Activated CD4-positive, alpha-beta T cell treated with anti-CD3 and anti-CD28 coated beads, Interleukin-10, Interleukin-2, amounts not matched to agents 100 ng/mL and 50 ng/mL, durations not matched to agents 16 hours and 8 hours (primary cell): ENCODE measurements at regions not wholly inside any gene's neighbourhood (a gene's known extent, or its start where the extent isn't known, plus 50 kb on each side); places are given as distances from the start of the nearest gene placed in this dataset.

Source experiments
- DNase-seq: peaks from one replicate; pipeline ENCODE4 v3.0.0-alpha.2; 2020

DNA sequence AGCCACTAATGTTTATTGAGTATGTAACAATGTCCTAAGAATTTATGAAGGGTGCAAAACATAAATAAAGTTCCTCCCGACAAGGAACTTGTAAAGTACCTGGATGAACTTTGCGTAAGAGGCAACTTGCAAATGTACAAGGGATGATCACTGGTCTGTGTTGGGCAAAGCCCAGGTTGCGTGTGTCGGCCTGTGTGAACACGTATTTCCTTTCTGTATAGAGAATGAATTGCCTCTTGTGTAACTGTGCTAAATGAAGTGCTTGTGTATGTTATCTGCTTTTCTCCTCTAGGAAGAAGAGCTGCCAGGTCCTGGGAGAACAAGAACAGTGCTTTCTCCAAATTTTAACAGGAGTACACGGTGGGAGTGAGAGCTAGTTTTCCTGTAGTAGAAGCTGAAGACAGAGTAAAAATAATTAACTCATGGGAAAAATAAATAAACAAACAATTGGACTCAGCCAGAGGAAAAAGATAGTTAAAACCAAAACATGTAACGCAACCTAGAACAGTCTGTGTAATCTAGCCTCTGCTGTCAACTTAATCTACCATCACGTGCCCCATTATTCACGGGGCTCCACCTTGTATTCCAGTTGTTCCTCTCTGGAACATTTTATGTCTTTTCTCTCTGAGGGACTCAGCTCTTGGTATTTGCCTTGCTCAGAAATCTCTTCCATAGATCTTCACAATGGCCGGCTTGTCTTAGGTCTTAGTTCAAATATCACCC lies 83.7 kb upstream of the RASGRP1 start:
- no peak for DNase-seq

- DNase-seq = no peak
Measured at GRCh38 chr15:38650384-38650783, 85.8 kb upstream of the RASGRP1 start.

GRCh38 chr15:38650936-38651327 lies 86.3 kb upstream of the RASGRP1 start:
- no peak for DNase-seq

DNA sequence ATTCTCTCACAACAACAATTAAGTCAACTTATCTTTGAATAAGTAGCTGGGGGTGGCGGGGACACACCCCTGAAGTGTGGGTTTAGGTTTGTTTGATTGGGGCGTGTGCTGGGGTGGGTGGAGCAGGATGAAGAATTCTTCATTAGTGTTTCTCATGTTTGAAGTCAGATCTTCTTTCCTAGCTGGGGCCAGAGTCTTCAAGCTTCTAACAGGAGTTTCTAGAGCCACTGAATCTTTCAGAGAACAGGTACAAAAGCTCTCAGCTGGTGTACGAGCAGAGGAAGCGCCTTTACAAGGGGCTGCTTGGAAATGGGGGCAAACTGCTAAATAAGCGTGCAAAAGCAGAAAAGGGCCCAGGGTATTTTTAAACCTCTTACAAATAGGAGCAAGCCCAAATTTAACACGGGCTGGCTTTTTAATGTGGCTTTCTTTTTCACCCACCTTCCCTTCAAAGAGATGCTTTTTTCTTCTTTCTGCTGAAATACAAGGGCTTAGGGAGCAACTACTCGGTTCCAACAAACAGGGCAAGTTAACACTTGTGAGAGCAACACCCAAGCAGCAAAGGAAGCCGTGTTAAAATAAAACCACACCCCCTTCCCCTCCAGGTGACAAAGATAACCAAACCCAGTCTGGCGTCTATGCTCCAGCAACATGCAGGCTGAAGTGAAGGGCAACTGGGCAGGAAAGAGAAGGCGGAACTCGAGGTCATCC lies 86.9 kb upstream of the RASGRP1 start:
- DNase-seq = peak; percentile 75

- DNase-seq = no peak
Measured at GRCh38 chr15:38652183-38652794, 87.7 kb upstream of the RASGRP1 start.

DNA sequence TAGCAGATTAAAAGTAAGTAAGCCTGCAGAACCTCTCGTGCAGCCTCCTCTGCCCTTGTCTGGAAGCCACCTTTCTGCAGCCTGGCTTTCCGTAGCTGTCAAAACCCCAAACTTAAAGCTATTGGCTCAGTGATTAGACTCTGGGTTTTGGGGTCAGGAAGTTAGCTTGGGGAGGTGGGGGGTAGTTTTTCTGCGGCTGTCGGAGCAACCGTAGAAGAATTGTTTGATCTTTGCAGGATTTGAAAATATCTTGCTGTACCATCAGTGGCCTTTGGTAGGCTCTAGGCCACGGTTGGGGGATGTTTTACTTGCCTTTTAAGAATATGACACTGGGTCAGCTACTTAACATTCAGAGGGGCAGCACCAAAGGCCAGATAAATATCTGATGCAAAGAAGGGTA lies 88.4 kb upstream of the RASGRP1 start:
- DNase-seq = peak; percentile 86

DNA sequence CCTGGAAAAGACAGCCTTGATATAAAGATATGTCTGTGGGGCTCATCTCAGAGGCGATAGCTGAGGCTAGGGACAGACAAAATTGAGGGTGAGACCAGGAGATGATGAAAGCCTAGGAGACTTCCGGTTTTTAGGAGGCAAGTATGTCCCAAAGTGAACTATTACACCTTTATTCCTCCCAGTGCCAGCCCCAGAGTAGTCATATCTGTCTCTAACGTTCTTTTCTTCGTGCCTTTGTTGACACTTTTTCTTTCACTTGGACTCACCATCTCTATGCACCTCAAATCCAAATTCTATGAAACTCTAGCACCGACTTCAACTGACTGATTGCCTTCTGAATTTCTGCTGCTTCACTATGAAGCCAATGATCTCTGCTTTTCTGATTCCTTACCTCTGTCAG lies 93.8 kb upstream of the RASGRP1 start:
- peak; percentile 47 for DNase-seq

GRCh38 chr15:38660738-38661137 lies 96.1 kb upstream of the RASGRP1 start:
- peak; percentile 41 for DNase-seq

- no peak for DNase-seq
Measured at GRCh38 chr15:38662033-38662802, 97.6 kb upstream of the RASGRP1 start.

DNA sequence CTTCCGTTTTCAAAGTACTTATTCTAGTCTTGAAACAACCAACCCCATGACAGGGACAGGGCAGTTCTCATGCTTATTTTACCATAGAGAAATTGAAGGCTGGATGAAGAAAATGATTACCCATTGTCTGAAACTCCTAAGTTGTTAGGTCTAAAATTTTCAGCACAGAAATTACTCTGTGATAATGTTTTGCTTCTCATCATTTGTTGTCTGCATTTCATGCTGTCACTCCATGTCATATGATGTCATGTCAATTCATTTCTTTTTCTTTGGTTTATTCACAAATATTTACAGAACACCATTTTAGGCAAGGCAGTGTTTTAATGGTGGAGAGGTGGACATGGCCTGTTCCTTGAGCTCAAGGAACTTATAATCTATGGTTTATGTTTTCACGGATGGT lies 98.2 kb upstream of the RASGRP1 start:
- no peak for DNase-seq

DNA sequence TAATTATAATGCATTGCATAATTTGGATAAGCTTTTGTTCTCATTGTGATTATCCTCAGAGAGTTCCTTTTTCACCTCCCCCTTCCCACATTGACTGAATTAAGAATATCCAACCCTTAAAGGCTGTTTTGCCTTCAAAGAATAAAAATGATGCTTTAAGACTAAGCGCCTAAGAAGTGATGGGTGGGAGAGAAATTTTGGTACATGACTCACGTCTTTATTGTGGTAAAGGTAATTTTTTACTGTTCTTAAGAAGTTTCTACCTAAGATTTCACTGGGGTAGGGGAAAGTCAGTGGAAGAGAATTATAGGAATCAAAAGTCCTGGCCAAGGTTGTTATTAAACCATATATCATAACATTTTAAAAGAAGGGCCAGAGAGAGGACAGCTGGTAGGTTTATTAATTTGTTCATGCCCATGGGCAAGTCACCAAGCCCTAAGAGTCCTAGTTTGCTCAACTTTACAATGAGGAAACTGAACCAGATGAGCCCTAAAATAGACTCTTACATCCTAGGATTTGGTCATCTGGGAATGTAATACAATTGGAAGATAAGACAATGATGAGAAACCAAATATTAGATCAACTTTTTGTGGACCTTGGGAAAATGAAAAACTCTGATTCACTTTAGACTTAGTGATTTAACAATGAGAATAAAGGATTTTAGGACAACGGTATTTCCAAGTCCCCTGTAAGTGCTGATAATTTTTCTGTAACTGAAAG lies 101.1 kb upstream of the RASGRP1 start:
- no peak for DNase-seq

- DNase-seq = no peak
Measured at GRCh38 chr15:38666865-38667510, 102.4 kb upstream of the RASGRP1 start.

DNA sequence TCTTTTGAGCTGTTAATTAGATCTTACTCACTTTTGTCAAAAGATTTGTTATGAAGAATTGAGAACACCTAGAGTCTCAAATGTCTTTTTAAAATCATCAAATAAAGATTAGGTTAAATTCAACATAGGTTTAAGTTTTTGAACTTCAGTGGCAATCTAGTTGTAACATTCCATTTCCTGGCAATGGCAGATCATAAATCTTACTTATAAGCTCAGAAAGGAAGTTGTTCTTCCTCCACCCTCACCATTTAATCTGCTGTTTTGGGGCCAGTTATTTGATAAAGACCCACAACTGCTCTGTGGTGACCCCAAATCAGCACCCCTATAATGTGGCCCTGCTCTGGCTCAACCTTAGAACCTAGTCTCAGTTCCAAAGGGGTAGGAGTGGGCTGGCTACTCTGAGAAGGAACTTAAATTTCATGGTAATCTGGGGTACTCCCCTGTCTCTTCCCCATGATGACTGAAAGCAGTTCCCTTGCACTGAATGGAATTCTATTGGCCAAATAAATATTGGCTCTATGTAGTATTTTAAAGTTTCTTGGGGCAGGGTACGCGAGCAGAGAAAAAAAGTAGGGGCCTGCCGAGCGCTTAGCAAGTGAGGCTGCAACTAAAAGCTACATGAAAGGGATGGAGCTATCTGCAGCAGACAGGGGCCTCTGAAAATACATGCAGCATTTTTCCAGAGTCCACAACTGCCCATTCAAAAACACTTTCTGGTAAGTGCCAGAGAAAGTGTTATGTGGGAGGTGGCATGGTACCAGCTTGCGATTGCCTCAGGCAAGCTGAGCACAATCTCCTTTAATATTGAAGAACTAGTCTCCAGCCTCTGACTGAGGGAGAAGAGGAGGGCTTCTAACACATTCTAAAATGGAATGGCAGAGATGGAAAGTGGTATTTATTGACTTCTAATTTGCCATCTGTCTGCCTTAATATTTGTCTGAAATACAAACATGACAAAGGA lies 103.6 kb upstream of the RASGRP1 start:
- DNase-seq = no peak

DNA sequence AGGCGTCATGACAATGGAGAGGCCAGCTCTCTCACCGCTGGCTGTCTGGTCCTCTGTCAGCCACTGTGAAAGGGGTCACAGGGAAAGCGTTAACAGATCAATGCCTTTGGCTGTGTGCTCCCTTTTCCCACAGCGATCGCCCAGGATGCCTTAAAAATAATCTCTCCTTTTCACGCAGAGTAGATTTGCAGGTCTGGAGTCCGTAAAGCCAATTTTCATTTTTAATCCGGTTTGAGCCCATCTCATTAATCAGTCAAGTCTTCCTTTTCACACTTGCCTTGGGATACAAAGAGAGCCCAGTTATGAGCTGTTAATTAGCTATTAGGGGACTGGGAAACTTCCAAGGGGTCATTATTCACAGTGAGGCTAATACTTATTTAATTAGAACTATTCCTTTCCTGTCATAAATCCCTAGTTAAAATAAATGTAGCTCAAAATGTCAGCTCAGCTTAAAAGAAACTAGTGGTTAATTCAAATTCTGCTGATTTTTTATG lies 104.3 kb upstream of the RASGRP1 start:
- DNase-seq = no peak

DNA sequence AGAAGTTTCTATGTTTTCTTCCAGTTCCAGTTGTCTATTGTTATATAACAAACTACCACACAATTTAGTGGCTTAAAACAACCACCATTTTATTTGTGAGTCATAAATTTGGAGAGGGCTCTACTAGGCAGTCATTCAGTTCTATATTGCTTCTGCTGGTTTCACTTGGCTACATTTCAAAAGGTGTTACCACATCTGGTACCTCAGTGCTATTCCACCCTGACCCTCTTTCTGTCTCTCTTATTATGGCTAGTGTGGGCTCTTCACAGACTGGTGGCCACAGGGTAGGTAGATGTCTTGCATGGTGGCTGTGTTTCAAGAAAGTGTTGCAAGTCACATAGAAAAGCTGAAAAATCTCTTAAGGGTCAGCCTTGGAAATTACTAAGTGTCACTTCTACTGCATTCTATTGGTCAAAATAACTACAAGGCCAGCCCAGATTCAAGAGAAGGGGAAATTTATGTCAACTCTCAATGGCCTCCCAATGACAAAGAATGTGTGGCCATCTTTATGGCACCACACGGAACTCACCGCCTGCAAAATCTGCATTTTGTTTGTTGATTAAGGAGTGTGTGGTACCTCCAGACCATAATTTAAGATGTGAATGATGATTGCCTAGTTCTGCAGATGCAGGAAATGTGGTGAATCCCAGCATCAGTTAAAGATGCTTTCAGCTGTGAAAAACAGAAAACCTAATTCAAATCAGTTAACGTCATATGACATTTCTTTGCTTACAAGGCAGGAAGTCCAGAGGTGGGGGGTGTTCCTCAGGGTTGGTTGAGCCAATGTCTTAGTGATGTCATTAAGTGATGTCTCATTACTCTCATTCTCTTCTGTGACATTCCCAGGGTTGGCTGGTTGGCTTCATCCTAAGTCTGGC lies 105.8 kb upstream of the RASGRP1 start:
- DNase-seq = peak; percentile 68

DNA sequence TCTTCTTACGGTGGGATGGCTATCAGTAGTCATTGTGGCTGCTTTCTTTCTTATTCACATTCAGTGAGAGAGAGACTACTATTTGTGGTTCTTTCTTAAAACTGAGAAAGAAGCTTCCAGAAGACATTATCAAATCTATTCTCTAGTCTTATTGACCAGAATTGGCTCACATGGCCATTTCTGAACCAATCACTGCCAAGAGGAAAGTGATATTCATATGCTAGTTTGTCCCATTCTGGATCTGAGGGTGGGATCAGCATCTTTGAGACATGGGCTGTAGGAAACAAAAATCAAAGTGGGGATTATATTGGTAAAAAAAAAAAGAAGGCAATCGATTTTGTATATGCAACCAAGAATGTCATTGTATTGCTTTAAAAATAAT lies 106.4 kb upstream of the RASGRP1 start:
- DNase-seq = no peak

- DNase-seq = no peak
Measured at GRCh38 chr15:38671675-38672254, 107.2 kb upstream of the RASGRP1 start.

GRCh38 chr15:38672273-38672672 lies 107.7 kb upstream of the RASGRP1 start:
- no peak for DNase-seq
